WTC11 (cell line): ENCODE measurements at regions not wholly inside any gene's neighbourhood (a gene's known extent, or its start where the extent isn't known, plus 50 kb on each side); places are given as distances from the start of the nearest gene placed in this dataset.

Experiments
- ATF3 ChIP-seq: sonication (generic); formaldehyde crosslinking; conservative IDR thresholded peaks from 2 replicates; pipeline ENCODE4 v1.8.1; 2022; ENCODE audit warnings: mild to moderate bottlenecking, missing genetic modification reagents
- CTCF ChIP-seq: fragments of 200-600 bp; IDR thresholded peaks from 2 replicates; pipeline ENCODE4 v1.8.0; 2022; ENCODE audit warnings: antibody characterized with exemption
- FOXP1 ChIP-seq: sonication (generic); formaldehyde crosslinking; IDR thresholded peaks from 2 replicates; pipeline ENCODE4 v1.8.0; 2022; ENCODE audit warnings: missing genetic modification reagents, mild to moderate bottlenecking, moderate library complexity, borderline replicate concordance
- MAX ChIP-seq: sonication (generic); formaldehyde crosslinking; IDR thresholded peaks from 2 replicates; pipeline ENCODE4 v1.8.0; 2022; ENCODE audit warnings: mild to moderate bottlenecking, missing genetic modification reagents
- TEAD4 ChIP-seq: sonication (generic); formaldehyde crosslinking; IDR thresholded peaks from 2 replicates; pipeline ENCODE4 v1.8.0; 2022; ENCODE audit warnings: mild to moderate bottlenecking, missing genetic modification reagents
- USF1 ChIP-seq: sonication (generic); formaldehyde crosslinking; IDR thresholded peaks from 2 replicates; pipeline ENCODE4 v1.8.0; 2022; ENCODE audit warnings: mild to moderate bottlenecking, missing genetic modification reagents

GRCh38 chr3:6612034-6612616, 248.8 kb upstream of the GRM7 start:
- TF ChIP-seq CTCF: no peak
- no peak for TF ChIP-seq MAX
- TF ChIP-seq FOXP1 (CRISPR knock-in tag): no peak
- no peak for TF ChIP-seq TEAD4 (CRISPR knock-in tag)
- no peak for TF ChIP-seq USF1 (CRISPR knock-in tag)
- TF ChIP-seq ATF3: no peak
